Small intestine (tissue), 7 donors: ENCODE measurements at regions not wholly inside any gene's neighbourhood (a gene's known extent, or its start where the extent isn't known, plus 50 kb on each side); places are given as distances from the start of the nearest gene placed in this dataset.

Source experiments
- DNase-seq, 2 donors: peaks; one replicate each; pipeline versions ENCODE4 v3.0.0 to v3.0.0-alpha.2; 2013
- FAIRE-seq: peaks from 2 replicates; lab custom pipeline; 2012; peaks lifted over from hg19 to GRCh38; lab: Jason Lieb, UNC
- H3K27ac ChIP-seq, 3 donors: one replicate each; pipeline ENCODE4 v1.5.1; 2013; ENCODE audit warnings: low read length in 2 of 3, mild to moderate bottlenecking in 2 of 3, control low read depth in 1 of 3, inconsistent platforms in 1 of 3, low read depth in 1 of 3, moderate library complexity in 1 of 3
- H3K27me3 ChIP-seq, 3 donors: one replicate each; pipeline ENCODE4 v1.6.1; 2013; ENCODE audit warnings: low read length in 3 of 3, inconsistent platforms in 1 of 3; ENCODE audit not compliant: control insufficient read depth in 3 of 3, insufficient read depth in 3 of 3
- H3K36me3 ChIP-seq, 3 donors: one replicate each; pipeline ENCODE4 v1.6.1; 2013; ENCODE audit warnings: low read length in 3 of 3, inconsistent platforms in 1 of 3, low read depth in 1 of 3, mild to moderate bottlenecking in 1 of 3, moderate library complexity in 1 of 3; ENCODE audit not compliant: control insufficient read depth in 3 of 3, insufficient read depth in 2 of 3
- H3K4me1 ChIP-seq, 3 donors: one replicate each; pipeline ENCODE4 v1.6.1; 2013; ENCODE audit warnings: low read length in 2 of 3, inconsistent platforms in 1 of 3, low read depth in 1 of 3, mild to moderate bottlenecking in 1 of 3, moderate library complexity in 1 of 3; ENCODE audit not compliant: control insufficient read depth in 3 of 3, insufficient read depth in 2 of 3
- H3K4me3 ChIP-seq, 3 donors: one replicate each; pipeline ENCODE4 v1.5.1; 2013; ENCODE audit warnings: low read length in 3 of 3, control low read depth in 1 of 3, inconsistent platforms in 1 of 3, low read depth in 1 of 3, mild to moderate bottlenecking in 1 of 3, moderate library complexity in 1 of 3
- H3K9me3 ChIP-seq, 2 donors: one replicate each; pipeline ENCODE4 v1.6.1; 2013; ENCODE audit warnings: low read depth in 1 of 2, low read length in 1 of 2; ENCODE audit not compliant: control insufficient read depth in 2 of 2, insufficient read depth in 1 of 2
- WGBS, 3 donors: extraction: QIAGEN DNeasy Blood & Tissue Kit; methylation state at CpG; one replicate each; pipeline ENCODE4 v1.1.7; 2013; 5-methylcytosine and 5-hydroxymethylcytosine counted together
- donor health status: healthy with polysubstance abuse.
- donor health status: control.
- donor health status: control.
- donor health status: Bipolar disorder and iron deficiency.
- donor health status: healthy.

GRCh38 chr21:16837721-16838120 lies 675.1 kb upstream of the CXADR start:
- FAIRE-seq (no peak), DNase-seq (no peak)
- no peaks in the 10 kb centered on the region for H3K27me3 ChIP-seq
- H3K27ac ChIP-seq, result no peak overlapping the region
- no peaks in the 10 kb centered on the region for H3K36me3 ChIP-seq
- no peaks in the 10 kb centered on the region for H3K9me3 ChIP-seq
- H3K4me1 ChIP-seq, result no peaks in the 10 kb centered on the region
- no peak overlapping the region for H3K4me3 ChIP-seq
- 43 to 67% (median 52%) methylated on average over 2 of the region's 2 CpGs for WGBS, 3 donors

GRCh38 chr21:16838331-16838730 lies 674.5 kb upstream of the CXADR start:
- H3K27ac ChIP-seq, result no peak overlapping the region
- DNase-seq (no peak), FAIRE-seq (no peak)
- H3K4me3 ChIP-seq, result no peak overlapping the region
- no peaks in the 10 kb centered on the region for H3K36me3 ChIP-seq
- H3K9me3 ChIP-seq, result no peaks in the 10 kb centered on the region
- no peaks in the 10 kb centered on the region for H3K27me3 ChIP-seq
- H3K4me1 ChIP-seq, result no peaks in the 10 kb centered on the region
- 55 to 65% (median 60%) methylated on average over 3 of the region's 3 CpGs for WGBS, 3 donors

- Histone ChIP-seq H3K4me3 (no peak overlapping the region), H3K36me3 (no peaks in the 10 kb centered on the region), H3K9me3 (no peaks in the 10 kb centered on the region), H3K4me1 (no peaks in the 10 kb centered on the region), H3K27ac (no peak overlapping the region), H3K27me3 (no peaks in the 10 kb centered on the region)
- no peak for DNase-seq
- no peak for FAIRE-seq
Observed at GRCh38 chr21:16840538-16840937, 672.3 kb upstream of the CXADR start.

GRCh38 chr21:16841975-16842695 lies 670.7 kb upstream of the CXADR start:
- 50 to 60% (median 53%) methylated on average over 4 of the region's 4 CpGs for WGBS, 3 donors
- no peak for FAIRE-seq
- Histone ChIP-seq H3K27ac (no peak overlapping the region), H3K4me3 (no peak overlapping the region), H3K27me3 (no peaks in the 10 kb centered on the region), H3K9me3 (no peaks in the 10 kb centered on the region), H3K36me3 (no peaks in the 10 kb centered on the region), H3K4me1 (no peaks in the 10 kb centered on the region)
- no peak for DNase-seq

- Histone ChIP-seq H3K27ac (no peak overlapping the region), H3K36me3 (no peaks in the 10 kb centered on the region), H3K4me3 (no peak overlapping the region), H3K27me3 (no peaks in the 10 kb centered on the region), H3K9me3 (no peaks in the 10 kb centered on the region), H3K4me1 (no peaks in the 10 kb centered on the region)
- WGBS, 3 donors, result 60 to 88% (median 84%) methylated on average over 5 of the region's 5 CpGs
- FAIRE-seq (no peak), DNase-seq (no peak)
Observed at GRCh38 chr21:16842696-16843035, 670.2 kb upstream of the CXADR start.

GRCh38 chr21:16847211-16847610 lies 665.6 kb upstream of the CXADR start:
- H3K9me3 ChIP-seq, result no peaks in the 10 kb centered on the region
- no peak for FAIRE-seq
- H3K4me1 ChIP-seq, result no peaks in the 10 kb centered on the region
- no peaks in the 10 kb centered on the region for H3K36me3 ChIP-seq
- H3K27ac ChIP-seq, result no peak overlapping the region
- no peaks in the 10 kb centered on the region for H3K27me3 ChIP-seq
- no peak overlapping the region for H3K4me3 ChIP-seq
- WGBS, 3 donors, result 68 to 85% (median 71%) methylated on average over 2 of the region's 2 CpGs
- no peak for DNase-seq

GRCh38 chr21:16851054-16851453 lies 661.8 kb upstream of the CXADR start:
- FAIRE-seq (no peak), DNase-seq (no peak)
- H3K27ac ChIP-seq, result no peak overlapping the region
- H3K9me3 ChIP-seq, result peaks cover 0 to 2% of the 10 kb centered on the region in 2 donors
- H3K4me1 ChIP-seq, result no peaks in the 10 kb centered on the region
- no peaks in the 10 kb centered on the region for H3K27me3 ChIP-seq
- H3K36me3 ChIP-seq, result no peaks in the 10 kb centered on the region
- H3K4me3 ChIP-seq, result no peak overlapping the region
- WGBS, 3 donors, result 54 to 72% (median 66%) methylated on average over 2 of the region's 2 CpGs

- FAIRE-seq (no peak), DNase-seq (no peak)
- H3K4me1 ChIP-seq, result no peaks in the 10 kb centered on the region
- no peaks in the 10 kb centered on the region for H3K36me3 ChIP-seq
- H3K27me3 ChIP-seq, result no peaks in the 10 kb centered on the region
- H3K4me3 ChIP-seq, result no peak overlapping the region
- H3K27ac ChIP-seq, result no peak overlapping the region
- peaks cover 0 to 6% of the 10 kb centered on the region in 2 donors for H3K9me3 ChIP-seq
Observed at GRCh38 chr21:16855164-16855667, 657.6 kb upstream of the CXADR start.

GRCh38 chr21:16863362-16863905 lies 649.4 kb upstream of the CXADR start:
- H3K4me3 ChIP-seq, result no peak overlapping the region
- H3K27ac ChIP-seq, result no peak overlapping the region
- H3K36me3 ChIP-seq, result no peaks in the 10 kb centered on the region
- DNase-seq (no peak), FAIRE-seq (no peak)
- no peaks in the 10 kb centered on the region for H3K27me3 ChIP-seq
- no peaks in the 10 kb centered on the region for H3K9me3 ChIP-seq
- no peaks in the 10 kb centered on the region for H3K4me1 ChIP-seq
- 86 to 95% (median 93%) methylated on average over 1 of the region's 1 CpG for WGBS, 3 donors
